ENCODE measurements at regions not wholly inside any gene's neighbourhood (a gene's known extent, or its start where the extent isn't known, plus 50 kb on each side); places are given as distances from the start of the nearest gene placed in this dataset.

DNA sequence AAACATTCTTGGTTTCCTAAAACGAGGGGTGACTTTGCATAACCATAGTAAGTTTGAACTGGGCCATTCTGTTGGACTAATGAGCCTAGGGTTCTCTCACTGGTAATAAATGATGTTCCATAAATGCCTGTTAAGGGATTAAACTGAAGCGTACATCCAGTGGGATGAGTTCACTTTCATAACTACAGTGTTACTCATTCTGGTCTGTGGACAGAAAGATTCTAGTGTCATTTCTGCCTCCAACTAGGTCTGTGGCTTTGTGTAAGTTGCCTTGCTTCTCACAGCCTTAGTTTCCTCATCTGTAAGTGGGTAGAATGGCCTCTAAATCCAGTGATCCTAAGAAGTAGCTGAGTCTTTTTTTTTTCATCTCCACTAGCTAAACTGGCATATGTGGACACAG, 1860.6 kb upstream of the PIK3C3 start:
- WGBS (ENCODE audit: insufficient coverage, insufficient read length): no CpG with 5 or more reads among the region's 2 CpGs
- no peak for DNase-seq (ENCODE audit: low read depth, low spot score)
- H3K9me3 ChIP-seq (ENCODE audit: control insufficient read depth, insufficient read depth, low read length): no peaks in the 10 kb centered on the region
- H3K4me3 ChIP-seq (ENCODE audit: low read length): no peak overlapping the region
- no peaks in the 10 kb centered on the region for H3K27me3 ChIP-seq (ENCODE audit: control insufficient read depth, insufficient read depth, low read length)
- H3K36me3 ChIP-seq (ENCODE audit: control insufficient read depth, insufficient read depth, low read length): no peaks in the 10 kb centered on the region
- H3K27ac ChIP-seq (ENCODE audit: low read length): no peak overlapping the region
- H3K4me1 ChIP-seq (ENCODE audit: control insufficient read depth, insufficient read depth, low read length): no peaks in the 10 kb centered on the region; the same call in 1 of the 2 replicates

DNA sequence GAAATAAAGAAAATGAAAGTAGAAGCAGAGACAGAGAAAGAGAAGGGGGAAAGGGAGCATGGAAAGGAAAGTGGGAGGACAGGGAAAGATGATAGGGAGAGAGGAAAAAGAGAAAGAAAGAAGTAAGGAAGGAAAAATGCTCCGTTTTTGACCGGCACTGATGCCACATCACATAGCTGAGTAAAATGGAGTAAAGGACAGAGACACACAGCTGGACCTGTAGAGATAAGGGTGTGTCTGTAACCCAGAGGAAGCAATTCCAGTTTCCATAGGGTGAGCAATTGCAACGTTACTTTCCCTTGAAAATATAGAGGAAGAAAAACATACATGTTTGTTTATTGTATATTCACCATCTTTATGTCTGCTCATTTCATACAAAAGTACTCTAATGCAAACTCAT, 1866.9 kb upstream of the PIK3C3 start:
- Histone ChIP-seq H3K27ac (ENCODE audit: low read length) (no peak overlapping the region), H3K9me3 (ENCODE audit: control insufficient read depth, insufficient read depth, low read length) (no peaks in the 10 kb centered on the region), H3K4me1 (ENCODE audit: control insufficient read depth, insufficient read depth, low read length) (no peaks in the 10 kb centered on the region; the same call in 1 of the 2 replicates), H3K36me3 (ENCODE audit: control insufficient read depth, insufficient read depth, low read length) (no peaks in the 10 kb centered on the region), H3K4me3 (ENCODE audit: low read length) (no peak overlapping the region), H3K27me3 (ENCODE audit: control insufficient read depth, insufficient read depth, low read length) (no peaks in the 10 kb centered on the region)
- no CpG with 5 or more reads among the region's 3 CpGs for WGBS (ENCODE audit: insufficient coverage, insufficient read length)
- no peak for DNase-seq (ENCODE audit: low read depth, low spot score)

DNA sequence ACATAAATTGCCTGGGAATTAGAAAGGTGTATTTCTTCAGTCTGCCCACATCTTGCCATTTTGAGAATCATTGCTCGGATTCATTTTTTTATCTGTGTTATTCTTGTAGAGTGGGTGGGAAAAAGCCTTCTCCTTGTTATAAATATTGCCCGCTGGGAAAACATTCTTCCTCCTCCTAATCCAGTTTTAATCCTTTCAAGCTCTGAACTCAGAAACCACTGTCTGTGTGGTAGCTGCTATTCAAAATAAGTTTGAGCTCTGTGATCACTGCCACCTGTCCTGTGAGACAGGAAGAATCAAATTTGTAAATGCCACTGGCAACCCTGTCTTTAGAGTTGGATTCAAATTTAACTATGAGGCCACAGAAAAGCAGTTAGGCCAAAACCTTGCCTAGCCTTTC, 1875.2 kb upstream of the PIK3C3 start:
- no peak for DNase-seq (ENCODE audit: low read depth, low spot score)
- H3K9me3 ChIP-seq (ENCODE audit: control insufficient read depth, insufficient read depth, low read length): no peaks in the 10 kb centered on the region
- H3K4me3 ChIP-seq (ENCODE audit: low read length): no peak overlapping the region
- no peaks in the 10 kb centered on the region for H3K4me1 ChIP-seq (ENCODE audit: control insufficient read depth, insufficient read depth, low read length)
- no CpG with 5 or more reads among the region's 2 CpGs for WGBS (ENCODE audit: insufficient coverage, insufficient read length)
- no peak overlapping the region for H3K27ac ChIP-seq (ENCODE audit: low read length)
- H3K27me3 ChIP-seq (ENCODE audit: control insufficient read depth, insufficient read depth, low read length): no peaks in the 10 kb centered on the region
- no peaks in the 10 kb centered on the region for H3K36me3 ChIP-seq (ENCODE audit: control insufficient read depth, insufficient read depth, low read length)

DNA sequence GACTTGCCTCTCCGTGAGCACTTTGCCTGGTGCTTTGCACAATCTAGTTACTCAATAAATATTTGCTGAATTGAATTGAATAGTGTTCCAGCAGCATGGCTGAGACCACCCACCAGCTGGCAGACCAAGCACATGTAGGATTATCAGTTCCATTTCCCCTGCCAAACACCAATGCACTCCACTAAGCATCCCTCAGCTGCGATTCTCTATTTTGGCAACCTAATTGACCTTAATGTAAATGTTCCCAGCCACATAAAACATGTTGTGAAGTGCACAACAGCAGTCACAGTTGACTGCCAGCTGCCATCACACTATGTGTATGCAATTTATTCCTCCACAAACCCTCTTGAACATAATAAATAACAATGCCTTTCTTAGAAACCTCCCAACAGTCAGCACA, 1879.4 kb upstream of the PIK3C3 start:
- no peaks in the 10 kb centered on the region for H3K36me3 ChIP-seq (ENCODE audit: control insufficient read depth, insufficient read depth, low read length)
- no peak overlapping the region for H3K4me3 ChIP-seq (ENCODE audit: low read length)
- H3K27me3 ChIP-seq (ENCODE audit: control insufficient read depth, insufficient read depth, low read length): no peaks in the 10 kb centered on the region
- no peaks in the 10 kb centered on the region for H3K4me1 ChIP-seq (ENCODE audit: control insufficient read depth, insufficient read depth, low read length)
- no peak overlapping the region for H3K27ac ChIP-seq (ENCODE audit: low read length)
- no peaks in the 10 kb centered on the region for H3K9me3 ChIP-seq (ENCODE audit: control insufficient read depth, insufficient read depth, low read length)
- DNase-seq (ENCODE audit: low read depth, low spot score): no peak
- WGBS (ENCODE audit: insufficient coverage, insufficient read length): no CpG with 5 or more reads among the region's 2 CpGs

DNA sequence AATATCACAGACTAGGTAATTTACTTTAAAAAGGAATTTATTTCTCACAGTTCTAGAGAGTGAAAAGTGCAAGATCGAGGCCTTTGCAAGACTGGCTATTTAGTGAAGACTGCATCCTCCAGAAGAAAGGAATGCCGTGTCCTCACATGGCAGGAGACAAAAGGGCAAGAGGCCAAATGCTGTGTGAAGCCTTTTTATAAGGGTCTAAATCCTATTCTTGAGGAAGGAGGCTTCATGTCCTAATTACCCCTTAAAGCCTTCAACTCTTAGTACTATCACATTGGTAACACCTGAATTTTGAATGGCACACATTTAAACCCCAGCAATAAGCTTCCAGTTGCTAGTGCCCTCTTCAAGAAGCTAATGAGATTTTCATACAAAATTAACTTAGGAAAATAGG, 1882.3 kb upstream of the PIK3C3 start:
- Histone ChIP-seq H3K27ac (ENCODE audit: low read length) (no peak overlapping the region), H3K9me3 (ENCODE audit: control insufficient read depth, insufficient read depth, low read length) (no peaks in the 10 kb centered on the region), H3K4me1 (ENCODE audit: control insufficient read depth, insufficient read depth, low read length) (no peaks in the 10 kb centered on the region), H3K27me3 (ENCODE audit: control insufficient read depth, insufficient read depth, low read length) (no peaks in the 10 kb centered on the region), H3K36me3 (ENCODE audit: control insufficient read depth, insufficient read depth, low read length) (no peaks in the 10 kb centered on the region), H3K4me3 (ENCODE audit: low read length) (no peak overlapping the region)
- no CpG with 5 or more reads among the region's 2 CpGs for WGBS (ENCODE audit: insufficient coverage, insufficient read length)
- no peak for DNase-seq (ENCODE audit: low read depth, low spot score)

DNA sequence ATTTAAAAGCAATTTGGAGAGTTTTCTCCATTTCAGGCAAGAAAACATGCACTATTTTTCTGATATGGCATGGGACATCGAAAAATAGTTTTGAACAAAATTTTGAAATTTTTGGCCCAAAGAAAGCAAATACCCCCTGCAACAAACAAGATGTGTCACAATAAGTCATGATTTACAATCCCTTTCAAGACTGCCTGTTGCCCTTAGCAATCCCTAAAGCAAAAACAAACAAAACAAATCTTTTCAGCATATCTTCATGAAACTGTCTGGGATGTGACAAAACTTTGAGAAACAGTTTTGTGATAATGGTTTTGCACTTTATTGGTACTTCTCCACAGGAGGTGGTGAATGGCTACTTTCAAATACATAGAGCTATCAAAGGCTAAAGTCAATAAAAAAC, 1888.7 kb upstream of the PIK3C3 start:
- H3K4me3 ChIP-seq (ENCODE audit: low read length): no peak overlapping the region
- DNase-seq (ENCODE audit: low read depth, low spot score): no peak
- no peak overlapping the region for H3K27ac ChIP-seq (ENCODE audit: low read length)
- H3K36me3 ChIP-seq (ENCODE audit: control insufficient read depth, insufficient read depth, low read length): no peaks in the 10 kb centered on the region
- no CpG with 5 or more reads among the region's 1 CpG for WGBS (ENCODE audit: insufficient coverage, insufficient read length)
- H3K9me3 ChIP-seq (ENCODE audit: control insufficient read depth, insufficient read depth, low read length): no peaks in the 10 kb centered on the region; the same call in 1 of the 2 replicates
- H3K4me1 ChIP-seq (ENCODE audit: control insufficient read depth, insufficient read depth, low read length): no peaks in the 10 kb centered on the region
- no peaks in the 10 kb centered on the region for H3K27me3 ChIP-seq (ENCODE audit: control insufficient read depth, insufficient read depth, low read length)

DNA sequence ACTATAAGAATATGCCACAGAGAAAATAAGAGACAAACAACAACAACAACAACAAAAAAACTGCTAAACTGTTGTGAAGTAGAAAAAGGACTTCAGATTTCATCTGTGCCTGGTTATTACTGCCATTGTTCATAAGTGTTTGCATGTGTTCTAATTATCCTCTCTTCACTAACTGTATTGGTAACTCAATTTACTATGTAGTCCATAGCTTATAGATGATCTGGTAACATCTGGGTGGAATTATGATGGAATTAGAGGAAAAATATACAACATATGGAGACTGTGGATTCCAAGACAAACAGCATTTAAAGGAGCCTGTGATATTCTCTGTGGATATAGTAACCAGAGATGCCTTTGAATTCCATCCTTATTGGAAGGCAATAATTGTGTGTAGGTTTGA, 1891.5 kb upstream of the PIK3C3 start:
- no peaks in the 10 kb centered on the region for H3K36me3 ChIP-seq (ENCODE audit: control insufficient read depth, insufficient read depth, low read length)
- H3K4me1 ChIP-seq (ENCODE audit: control insufficient read depth, insufficient read depth, low read length): no peaks in the 10 kb centered on the region
- H3K4me3 ChIP-seq (ENCODE audit: low read length): no peak overlapping the region
- H3K27me3 ChIP-seq (ENCODE audit: control insufficient read depth, insufficient read depth, low read length): no peaks in the 10 kb centered on the region
- DNase-seq (ENCODE audit: low read depth, low spot score): no peak
- H3K27ac ChIP-seq (ENCODE audit: low read length): no peak overlapping the region
- H3K9me3 ChIP-seq (ENCODE audit: control insufficient read depth, insufficient read depth, low read length): no peaks in the 10 kb centered on the region; the same call in 1 of the 2 replicates

DNA sequence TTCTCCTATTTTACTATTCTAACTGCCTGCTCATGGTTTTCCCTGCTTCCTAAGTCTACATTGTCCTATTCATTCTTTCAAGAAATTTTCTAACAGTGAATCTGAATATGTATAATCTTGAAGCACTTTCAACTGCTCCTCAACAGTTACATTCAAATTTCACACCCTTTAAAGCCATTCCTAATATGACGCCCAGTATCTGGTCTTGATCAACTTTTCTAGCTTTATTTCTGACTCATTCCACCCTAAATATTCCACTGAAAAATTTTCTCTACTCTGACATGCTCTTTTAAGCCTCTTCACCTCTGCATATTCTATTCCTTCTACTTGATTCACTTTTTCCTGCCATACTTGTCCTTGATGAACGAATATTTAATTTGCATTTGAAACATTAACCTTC, 1893.9 kb upstream of the PIK3C3 start:
- no peak for DNase-seq (ENCODE audit: low read depth, low spot score)
- Histone ChIP-seq H3K27ac (ENCODE audit: low read length) (no peak overlapping the region), H3K4me3 (ENCODE audit: low read length) (no peak overlapping the region), H3K36me3 (ENCODE audit: control insufficient read depth, insufficient read depth, low read length) (no peaks in the 10 kb centered on the region), H3K27me3 (ENCODE audit: control insufficient read depth, insufficient read depth, low read length) (no peaks in the 10 kb centered on the region), H3K4me1 (ENCODE audit: control insufficient read depth, insufficient read depth, low read length) (no peaks in the 10 kb centered on the region), H3K9me3 (ENCODE audit: control insufficient read depth, insufficient read depth, low read length) (no peaks in the 10 kb centered on the region; the same call in 1 of the 2 replicates)
- WGBS (ENCODE audit: insufficient coverage, insufficient read length): no CpG with 5 or more reads among the region's 2 CpGs

DNA sequence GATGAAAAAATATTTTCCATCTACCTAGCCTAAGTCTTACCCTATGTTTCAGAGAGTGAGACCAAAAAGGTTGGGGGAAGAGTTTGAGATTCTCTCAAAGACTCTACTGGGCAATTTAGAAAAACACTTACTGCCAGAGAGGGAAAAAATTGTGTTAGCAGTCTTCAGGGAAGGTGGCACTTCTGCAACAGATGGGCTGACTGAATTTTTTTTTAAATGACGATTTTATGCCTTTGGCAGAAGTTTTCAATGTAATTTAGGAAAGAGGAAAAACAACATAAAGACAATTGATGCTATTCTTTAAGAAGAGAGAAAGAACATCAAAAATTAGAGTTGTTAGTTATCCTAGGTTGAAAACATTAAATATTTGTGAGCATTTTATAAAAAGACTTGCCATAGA, 1894.5 kb upstream of the PIK3C3 start:
- Histone ChIP-seq H3K9me3 (ENCODE audit: control insufficient read depth, insufficient read depth, low read length) (no peaks in the 10 kb centered on the region; the same call in 1 of the 2 replicates), H3K36me3 (ENCODE audit: control insufficient read depth, insufficient read depth, low read length) (no peaks in the 10 kb centered on the region), H3K4me3 (ENCODE audit: low read length) (no peak overlapping the region), H3K27ac (ENCODE audit: low read length) (no peak overlapping the region), H3K27me3 (ENCODE audit: control insufficient read depth, insufficient read depth, low read length) (no peaks in the 10 kb centered on the region), H3K4me1 (ENCODE audit: control insufficient read depth, insufficient read depth, low read length) (no peaks in the 10 kb centered on the region)
- WGBS (ENCODE audit: insufficient coverage, insufficient read length): no CpG with 5 or more reads among the region's 1 CpG
- DNase-seq (ENCODE audit: low read depth, low spot score): no peak

DNA sequence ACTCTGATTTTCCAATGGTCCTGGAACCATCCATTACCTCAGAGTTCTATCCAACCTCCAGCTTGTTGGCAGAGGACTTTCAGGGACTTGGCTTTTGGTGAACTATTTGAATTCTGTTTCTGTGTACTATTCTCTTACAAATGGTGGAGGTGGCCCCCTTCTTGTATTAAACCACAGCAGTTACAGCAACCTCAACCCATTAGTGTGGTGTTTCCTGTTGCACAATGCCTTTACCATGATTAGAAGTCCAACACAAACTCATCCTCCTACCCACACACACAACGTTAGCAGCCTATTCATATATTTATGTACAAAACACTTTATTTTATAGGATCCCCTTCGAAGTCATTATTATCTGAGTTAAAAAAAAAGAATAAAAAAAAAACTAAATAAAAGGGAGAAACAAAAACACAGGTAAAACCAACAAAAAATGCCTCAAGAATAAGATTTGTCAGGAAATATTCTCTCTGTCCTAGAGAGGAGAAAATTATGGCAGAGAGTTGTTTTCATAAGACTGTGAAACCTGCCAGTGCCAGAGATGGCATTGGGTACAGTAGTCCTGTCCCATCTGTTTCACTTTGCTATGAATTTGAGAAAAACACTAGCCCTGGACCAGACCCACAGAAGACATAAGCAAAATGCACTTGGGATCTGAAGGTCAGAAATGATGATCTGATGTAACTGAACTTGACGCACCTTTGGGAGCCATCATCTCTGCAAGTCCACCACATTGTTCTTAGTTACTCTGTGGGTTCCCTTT, 1896.0 kb upstream of the PIK3C3 start:
- no peaks in the 10 kb centered on the region for H3K27me3 ChIP-seq (ENCODE audit: control insufficient read depth, insufficient read depth, low read length)
- DNase-seq (ENCODE audit: low read depth, low spot score): no peak
- no peaks in the 10 kb centered on the region for H3K36me3 ChIP-seq (ENCODE audit: control insufficient read depth, insufficient read depth, low read length)
- H3K4me1 ChIP-seq (ENCODE audit: control insufficient read depth, insufficient read depth, low read length): no peaks in the 10 kb centered on the region
- no peak overlapping the region for H3K4me3 ChIP-seq (ENCODE audit: low read length)
- no peaks in the 10 kb centered on the region for H3K9me3 ChIP-seq (ENCODE audit: control insufficient read depth, insufficient read depth, low read length)
- H3K27ac ChIP-seq (ENCODE audit: low read length): no peak overlapping the region
- WGBS (ENCODE audit: insufficient coverage, insufficient read length): 100% methylated on average over 1 of the region's 3 CpGs

DNA sequence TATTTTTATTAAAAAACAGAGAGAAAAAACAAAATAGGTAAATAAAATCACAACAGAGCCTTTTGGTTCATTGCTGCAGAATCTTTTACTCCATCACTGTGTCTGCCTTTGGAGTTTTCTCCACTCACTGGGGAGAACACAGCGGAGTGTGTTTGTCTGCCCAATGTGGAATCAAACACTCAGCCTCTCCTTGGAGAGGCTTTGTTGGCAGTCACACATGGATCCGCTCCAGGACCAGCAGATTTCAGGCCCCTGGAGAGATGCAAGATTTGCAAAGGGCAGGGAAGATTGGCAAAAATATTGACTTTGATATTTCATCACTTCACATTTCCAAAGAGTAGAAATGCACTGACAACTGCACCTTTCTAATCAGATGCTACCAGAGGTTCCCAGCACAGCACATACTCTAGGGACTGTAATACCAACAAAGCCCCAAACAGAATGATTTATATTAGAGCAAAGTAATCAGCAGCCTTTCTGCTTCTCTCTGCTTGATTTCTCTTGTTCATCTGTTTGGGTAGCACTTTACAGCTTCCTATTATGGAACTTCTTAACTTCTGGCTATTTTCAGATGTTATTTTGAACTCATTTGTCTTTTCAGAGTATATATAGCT, 1898.8 kb upstream of the PIK3C3 start:
- no peak for DNase-seq (ENCODE audit: low read depth, low spot score)
- Histone ChIP-seq H3K4me1 (ENCODE audit: control insufficient read depth, insufficient read depth, low read length) (no peaks in the 10 kb centered on the region), H3K9me3 (ENCODE audit: control insufficient read depth, insufficient read depth, low read length) (no peaks in the 10 kb centered on the region), H3K36me3 (ENCODE audit: control insufficient read depth, insufficient read depth, low read length) (no peaks in the 10 kb centered on the region), H3K27ac (ENCODE audit: low read length) (no peak overlapping the region), H3K27me3 (ENCODE audit: control insufficient read depth, insufficient read depth, low read length) (no peaks in the 10 kb centered on the region), H3K4me3 (ENCODE audit: low read length) (no peak overlapping the region)
- no CpG with 5 or more reads among the region's 2 CpGs for WGBS (ENCODE audit: insufficient coverage, insufficient read length)
